ENCODE measurements at regions not wholly inside any gene's neighbourhood (a gene's known extent, or its start where the extent isn't known, plus 50 kb on each side); places are given as distances from the start of the nearest gene placed in this dataset.

DNA sequence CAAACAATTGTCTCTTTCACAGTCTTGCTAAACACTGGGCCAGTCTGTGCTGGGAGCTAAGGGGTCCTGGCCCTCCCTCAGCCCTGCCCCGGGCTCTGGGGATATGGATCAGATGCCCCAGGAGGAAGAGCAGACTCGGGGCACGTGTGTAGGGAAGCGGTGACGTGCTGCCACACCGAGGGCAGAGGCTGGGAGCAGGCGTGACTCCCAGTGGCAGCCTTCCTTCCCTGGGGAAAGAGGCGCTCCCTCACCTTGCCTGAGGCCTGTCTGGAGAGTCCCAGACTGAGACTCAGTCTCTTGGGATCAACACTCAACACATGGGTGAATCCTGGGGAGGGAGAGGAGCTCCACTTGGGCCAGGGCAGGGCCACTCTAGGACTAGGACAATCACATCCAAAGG, 54.1 kb upstream of the GRIP2 start:
- no peaks in the 10 kb centered on the region for H3K36me3 ChIP-seq (ENCODE audit: control insufficient read depth, insufficient read depth, low read length)
- no peak for DNase-seq (ENCODE audit: extremely low read depth in 1 of 4, low spot score in 3 of 4)
- peaks cover 9% of the 10 kb centered on the region for H4K20me1 ChIP-seq (replicated peaks; ENCODE audit: control insufficient read depth, insufficient read depth, low read length)
- no peaks in the 10 kb centered on the region for H3K4me1 ChIP-seq (replicated peaks in 1 of 2; ENCODE audit: control insufficient read depth in 2 of 2, insufficient read depth in 2 of 2, low read length in 2 of 2)
- H3K9ac ChIP-seq (ENCODE audit: insufficient read depth in 1 of 2, low read depth in 2 of 2, low read length in 2 of 2), result no peak overlapping the region
- TF ChIP-seq, protein P1, sequence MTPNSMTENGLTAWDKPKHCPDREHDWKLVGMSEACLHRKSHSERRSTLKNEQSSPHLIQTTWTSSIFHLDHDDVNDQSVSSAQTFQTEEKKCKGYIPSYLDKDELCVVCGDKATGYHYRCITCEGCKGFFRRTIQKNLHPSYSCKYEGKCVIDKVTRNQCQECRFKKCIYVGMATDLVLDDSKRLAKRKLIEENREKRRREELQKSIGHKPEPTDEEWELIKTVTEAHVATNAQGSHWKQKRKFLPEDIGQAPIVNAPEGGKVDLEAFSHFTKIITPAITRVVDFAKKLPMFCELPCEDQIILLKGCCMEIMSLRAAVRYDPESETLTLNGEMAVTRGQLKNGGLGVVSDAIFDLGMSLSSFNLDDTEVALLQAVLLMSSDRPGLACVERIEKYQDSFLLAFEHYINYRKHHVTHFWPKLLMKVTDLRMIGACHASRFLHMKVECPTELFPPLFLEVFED (CRISPR knock-in tag; conservative IDR thresholded peaks at IDR 0.05), result no peak
- TF ChIP-seq, protein P2, sequence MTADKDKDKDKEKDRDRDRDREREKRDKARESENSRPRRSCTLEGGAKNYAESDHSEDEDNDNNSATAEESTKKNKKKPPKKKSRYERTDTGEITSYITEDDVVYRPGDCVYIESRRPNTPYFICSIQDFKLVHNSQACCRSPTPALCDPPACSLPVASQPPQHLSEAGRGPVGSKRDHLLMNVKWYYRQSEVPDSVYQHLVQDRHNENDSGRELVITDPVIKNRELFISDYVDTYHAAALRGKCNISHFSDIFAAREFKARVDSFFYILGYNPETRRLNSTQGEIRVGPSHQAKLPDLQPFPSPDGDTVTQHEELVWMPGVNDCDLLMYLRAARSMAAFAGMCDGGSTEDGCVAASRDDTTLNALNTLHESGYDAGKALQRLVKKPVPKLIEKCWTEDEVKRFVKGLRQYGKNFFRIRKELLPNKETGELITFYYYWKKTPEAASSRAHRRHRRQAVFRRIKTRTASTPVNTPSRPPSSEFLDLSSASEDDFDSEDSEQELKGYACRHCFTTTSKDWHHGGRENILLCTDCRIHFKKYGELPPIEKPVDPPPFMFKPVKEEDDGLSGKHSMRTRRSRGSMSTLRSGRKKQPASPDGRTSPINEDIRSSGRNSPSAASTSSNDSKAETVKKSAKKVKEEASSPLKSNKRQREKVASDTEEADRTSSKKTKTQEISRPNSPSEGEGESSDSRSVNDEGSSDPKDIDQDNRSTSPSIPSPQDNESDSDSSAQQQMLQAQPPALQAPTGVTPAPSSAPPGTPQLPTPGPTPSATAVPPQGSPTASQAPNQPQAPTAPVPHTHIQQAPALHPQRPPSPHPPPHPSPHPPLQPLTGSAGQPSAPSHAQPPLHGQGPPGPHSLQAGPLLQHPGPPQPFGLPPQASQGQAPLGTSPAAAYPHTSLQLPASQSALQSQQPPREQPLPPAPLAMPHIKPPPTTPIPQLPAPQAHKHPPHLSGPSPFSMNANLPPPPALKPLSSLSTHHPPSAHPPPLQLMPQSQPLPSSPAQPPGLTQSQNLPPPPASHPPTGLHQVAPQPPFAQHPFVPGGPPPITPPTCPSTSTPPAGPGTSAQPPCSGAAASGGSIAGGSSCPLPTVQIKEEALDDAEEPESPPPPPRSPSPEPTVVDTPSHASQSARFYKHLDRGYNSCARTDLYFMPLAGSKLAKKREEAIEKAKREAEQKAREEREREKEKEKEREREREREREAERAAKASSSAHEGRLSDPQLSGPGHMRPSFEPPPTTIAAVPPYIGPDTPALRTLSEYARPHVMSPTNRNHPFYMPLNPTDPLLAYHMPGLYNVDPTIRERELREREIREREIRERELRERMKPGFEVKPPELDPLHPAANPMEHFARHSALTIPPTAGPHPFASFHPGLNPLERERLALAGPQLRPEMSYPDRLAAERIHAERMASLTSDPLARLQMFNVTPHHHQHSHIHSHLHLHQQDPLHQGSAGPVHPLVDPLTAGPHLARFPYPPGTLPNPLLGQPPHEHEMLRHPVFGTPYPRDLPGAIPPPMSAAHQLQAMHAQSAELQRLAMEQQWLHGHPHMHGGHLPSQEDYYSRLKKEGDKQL (CRISPR knock-in tag; IDR thresholded peaks at IDR 0.05; ENCODE audit: borderline replicate concordance), result 0 out of 2 replicates have a peak, but pooled peaks have one; percentile 21
- ChIA-PET CTCF (ENCODE audit: low intra/inter-chr PET ratio) (no interaction called here), POLR2A (interaction anchor here (0.6 to 2.1 kb wide), 2 partner anchors 14 to 338 kb away, joined by 3 to 5 read pairs; no protein-coding TSS in a partner anchor)
- no peaks in the 10 kb centered on the region for H3K79me2 ChIP-seq (ENCODE audit: control insufficient read depth, insufficient read depth, low read length)
- H3K9me1 ChIP-seq (ENCODE audit: control insufficient read depth, insufficient read depth, low read length), result no peaks in the 10 kb centered on the region
- intact Hi-C loops (cut with micrococcal nuclease) (no loop called here), in situ Hi-C loops (cut with MboI) (no loop called here)
- H2AFZ ChIP-seq (ENCODE audit: low read depth, low read length), result no peak overlapping the region
- no peak overlapping the region for H3K4me2 ChIP-seq (ENCODE audit: insufficient read depth, low read length)
- no peak overlapping the region for H3K27ac ChIP-seq (ENCODE audit: extremely low read depth, low read depth, low read length)
- peaks cover 8 to 47% of the 10 kb centered on the region in 2 experiments; a peak in 3 of 5 replicates for H3K27me3 ChIP-seq (ENCODE audit: control insufficient read depth in 2 of 2, insufficient read depth in 2 of 2, low read length in 2 of 2)
- no TSS peak for BruUV-seq (replicated peaks)
- H3K9me3 ChIP-seq (replicated peaks; ENCODE audit: control insufficient read depth, insufficient read depth, low read depth, low read length), result no peaks in the 10 kb centered on the region
- ATAC-seq, result no peak
- FAIRE-seq, result no peak
- WGBS (ENCODE audit: insufficient coverage, low coverage, missing lambda C conversion rate), result 0% methylated on average over 8 of the region's 8 CpGs
- H3K4me3 ChIP-seq, result no peak overlapping the region

Measured in K562 (cell line).